GM06990 (cell line): ENCODE measurements at regions not wholly inside any gene's neighbourhood (a gene's known extent, or its start where the extent isn't known, plus 50 kb on each side); places are given as distances from the start of the nearest gene placed in this dataset.

ENCODE experiments used
- DNase-seq: peaks from one replicate; pipeline ENCODE4 v3.0.0-alpha.2; 2011; ENCODE audit not compliant: insufficient read length; ENCODE audit errors: extremely low read depth
- H3K27me3 ChIP-seq: replicated peaks from 2 replicates; pipeline ENCODE4 v1.6.0; 2011; ENCODE audit warnings: low read length; ENCODE audit not compliant: control insufficient read depth, insufficient read depth
- H3K36me3 ChIP-seq: 2 replicates; pipeline ENCODE4 v1.5.1; 2011; ENCODE audit warnings: low read length; ENCODE audit not compliant: control insufficient read depth, insufficient read depth
- H3K4me3 ChIP-seq: replicated peaks from 2 replicates; pipeline ENCODE4 v1.5.1; 2011; ENCODE audit warnings: low read depth, mild to moderate bottlenecking, control low read depth, low read length
- TF ChIP-seq, protein P1 (sequence below): IDR thresholded peaks from 2 replicates; pipeline ENCODE4 v1.5.1; 2011; ENCODE audit warnings: low read length, control low read depth, mild to moderate bottlenecking, inconsistent platforms; ENCODE audit not compliant: insufficient read depth, poor library complexity, severe bottlenecking

DNA sequence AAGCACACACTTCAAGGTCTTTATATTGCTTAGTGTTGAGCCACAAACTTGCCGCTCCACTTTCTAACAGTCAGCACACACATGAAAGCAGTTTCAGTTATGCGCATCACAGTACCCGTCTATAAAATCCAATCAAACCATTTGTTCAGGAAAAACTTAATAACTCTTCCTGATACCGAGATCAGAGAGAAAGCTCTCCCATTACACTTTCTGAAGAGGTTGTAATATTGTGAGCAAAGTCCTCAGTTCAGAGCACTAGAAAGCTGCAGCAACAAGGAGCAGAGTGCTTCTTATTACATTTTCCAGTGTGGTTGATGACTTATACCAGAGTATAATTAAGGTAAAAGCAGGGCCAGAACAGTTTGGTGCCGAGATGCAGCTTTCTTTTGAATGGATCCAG is 102.8 kb upstream of the F3 start:
- no peak for DNase-seq
- Histone ChIP-seq H3K27me3 (no peaks in the 10 kb centered on the region), H3K36me3 (no peaks in the 10 kb centered on the region), H3K4me3 (no peak overlapping the region)
- TF ChIP-seq, protein P1, sequence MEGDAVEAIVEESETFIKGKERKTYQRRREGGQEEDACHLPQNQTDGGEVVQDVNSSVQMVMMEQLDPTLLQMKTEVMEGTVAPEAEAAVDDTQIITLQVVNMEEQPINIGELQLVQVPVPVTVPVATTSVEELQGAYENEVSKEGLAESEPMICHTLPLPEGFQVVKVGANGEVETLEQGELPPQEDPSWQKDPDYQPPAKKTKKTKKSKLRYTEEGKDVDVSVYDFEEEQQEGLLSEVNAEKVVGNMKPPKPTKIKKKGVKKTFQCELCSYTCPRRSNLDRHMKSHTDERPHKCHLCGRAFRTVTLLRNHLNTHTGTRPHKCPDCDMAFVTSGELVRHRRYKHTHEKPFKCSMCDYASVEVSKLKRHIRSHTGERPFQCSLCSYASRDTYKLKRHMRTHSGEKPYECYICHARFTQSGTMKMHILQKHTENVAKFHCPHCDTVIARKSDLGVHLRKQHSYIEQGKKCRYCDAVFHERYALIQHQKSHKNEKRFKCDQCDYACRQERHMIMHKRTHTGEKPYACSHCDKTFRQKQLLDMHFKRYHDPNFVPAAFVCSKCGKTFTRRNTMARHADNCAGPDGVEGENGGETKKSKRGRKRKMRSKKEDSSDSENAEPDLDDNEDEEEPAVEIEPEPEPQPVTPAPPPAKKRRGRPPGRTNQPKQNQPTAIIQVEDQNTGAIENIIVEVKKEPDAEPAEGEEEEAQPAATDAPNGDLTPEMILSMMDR = no peak

DNA sequence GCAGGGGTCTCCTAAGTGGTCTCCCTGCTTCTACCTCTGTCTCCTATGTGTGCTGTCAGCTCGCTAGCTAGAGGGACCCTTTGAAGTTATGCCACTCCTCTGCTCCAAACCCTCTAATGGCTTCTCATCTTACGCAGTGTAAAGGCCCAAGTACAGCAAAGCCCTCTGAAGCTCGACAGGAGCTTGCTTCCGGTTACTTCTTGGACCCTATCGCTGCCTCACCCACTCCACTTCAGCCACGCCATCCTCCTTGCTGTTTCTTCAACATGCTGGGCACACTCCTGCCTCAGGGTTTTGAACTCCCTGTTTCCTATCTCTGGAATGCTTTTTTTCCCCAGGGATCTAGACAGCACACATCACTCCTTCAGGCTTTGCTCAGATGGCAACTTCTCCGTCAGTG is 102.3 kb upstream of the F3 start:
- H3K27me3 ChIP-seq = no peaks in the 10 kb centered on the region
- TF ChIP-seq, protein P1 = no peak
- H3K36me3 ChIP-seq = no peaks in the 10 kb centered on the region
- H3K4me3 ChIP-seq = no peak overlapping the region
- no peak for DNase-seq

DNA sequence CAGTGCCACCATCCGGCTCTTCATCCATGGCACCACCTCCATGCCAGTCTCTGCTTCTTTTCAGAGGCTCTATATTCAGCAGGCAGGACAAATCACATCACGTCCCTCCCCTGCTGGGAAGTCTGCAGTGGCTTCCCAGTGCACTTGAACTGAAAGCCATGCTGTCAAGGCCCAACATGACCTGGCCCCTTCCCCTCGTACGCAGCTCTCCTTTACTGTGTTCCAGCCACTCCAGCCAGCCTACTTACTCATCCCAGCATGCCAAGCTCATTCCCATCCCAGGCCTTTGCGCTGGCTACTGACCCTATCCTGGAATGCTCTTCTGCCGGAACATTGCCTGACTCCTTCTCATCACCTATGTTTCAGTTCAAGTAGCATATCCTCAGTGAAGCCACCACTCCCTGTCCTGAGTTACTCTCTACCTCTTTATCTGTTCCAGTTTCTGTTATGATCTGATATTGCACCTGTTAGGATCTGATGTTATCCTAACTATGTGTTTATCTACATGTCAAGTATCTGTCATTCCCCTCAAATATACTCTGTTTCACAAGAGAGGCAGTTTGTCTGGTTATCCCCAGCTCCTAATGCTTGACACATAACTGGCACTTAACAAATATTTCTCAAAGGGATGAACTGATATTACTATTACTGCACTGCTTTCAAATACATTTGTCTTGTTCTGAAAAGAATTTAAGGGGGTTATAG is 101.2 kb upstream of the F3 start:
- no peaks in the 10 kb centered on the region for H3K36me3 ChIP-seq
- no peaks in the 10 kb centered on the region for H3K27me3 ChIP-seq
- TF ChIP-seq, protein P1 = no peak
- H3K4me3 ChIP-seq = no peak overlapping the region
- no peak for DNase-seq

DNA sequence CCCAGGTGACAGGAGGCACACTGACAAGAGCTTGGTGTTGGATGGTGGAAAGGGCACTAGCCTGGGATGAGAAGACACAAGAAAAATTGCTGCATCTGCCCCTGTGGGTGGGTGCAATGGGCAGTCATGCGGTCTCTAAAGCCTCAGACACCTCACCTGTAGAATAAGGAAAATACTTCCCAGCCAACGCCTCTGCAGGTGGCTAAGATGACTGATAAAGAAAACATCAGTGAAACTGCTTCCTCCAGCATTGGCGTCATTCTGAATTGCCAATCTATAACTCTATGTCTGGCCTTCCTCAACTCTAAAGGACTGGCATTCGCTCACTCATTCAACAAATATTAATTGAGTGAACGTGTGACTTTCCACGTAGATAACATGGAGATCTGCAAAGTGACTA is 100.4 kb upstream of the F3 start:
- TF ChIP-seq, protein P1 = no peak
- no peak overlapping the region for H3K4me3 ChIP-seq
- DNase-seq = no peak

DNA sequence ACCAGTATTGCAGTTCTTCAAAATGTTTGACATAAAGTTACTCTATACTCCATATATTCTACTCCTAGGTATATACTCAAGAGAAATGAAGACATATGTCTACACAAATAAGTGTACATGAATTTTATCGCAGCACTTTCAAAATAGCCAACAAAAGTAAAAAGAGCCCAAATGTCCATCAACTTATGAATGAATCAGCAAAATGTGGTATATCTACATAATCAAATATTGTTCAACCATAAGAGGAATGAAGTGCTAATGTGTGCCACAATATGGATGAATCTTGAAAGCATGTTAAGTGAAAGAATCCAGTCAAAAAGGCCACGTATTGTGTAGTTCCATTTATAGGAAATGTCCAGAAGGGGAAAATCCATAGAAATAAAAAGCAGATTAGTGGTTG is 98.6 kb upstream of the F3 start:
- H3K27me3 ChIP-seq = no peaks in the 10 kb centered on the region
- no peak for DNase-seq
- TF ChIP-seq, protein P1 = no peak
- no peaks in the 10 kb centered on the region for H3K36me3 ChIP-seq
- no peak overlapping the region for H3K4me3 ChIP-seq

More for the DNA sequence above, 100.4 kb upstream of the F3 start:
- H3K36me3 ChIP-seq = no peaks in the 10 kb centered on the region
- no peaks in the 10 kb centered on the region for H3K27me3 ChIP-seq

DNA sequence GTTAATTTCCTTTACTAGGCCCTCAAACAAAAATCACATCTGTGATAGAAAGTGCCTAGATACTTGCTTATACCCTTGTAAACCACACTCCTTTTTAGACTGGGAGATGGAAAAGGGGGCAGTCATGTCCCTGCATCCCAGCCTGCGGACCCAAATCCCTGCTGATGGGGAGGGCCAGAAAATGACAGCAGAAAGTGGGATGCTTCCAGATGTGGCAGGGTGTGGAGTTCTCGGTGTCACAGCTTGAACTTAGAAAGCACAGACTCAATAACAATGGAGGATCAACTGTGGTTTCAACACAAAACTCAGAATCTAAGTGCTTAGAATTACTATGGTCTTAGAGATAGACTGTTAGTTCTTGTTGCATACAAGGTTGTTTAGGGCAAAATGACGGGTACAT is 95.6 kb upstream of the F3 start:
- Histone ChIP-seq H3K27me3 (no peaks in the 10 kb centered on the region), H3K4me3 (no peak overlapping the region), H3K36me3 (no peaks in the 10 kb centered on the region)
- TF ChIP-seq, protein P1 = no peak
- DNase-seq = no peak
